HFFc6 (cell line): ENCODE measurements at regions not wholly inside any gene's neighbourhood (a gene's known extent, or its start where the extent isn't known, plus 50 kb on each side); places are given as distances from the start of the nearest gene placed in this dataset.
"Not testable (repeated sequence)": the region's sequence is repeated elsewhere in the genome, so short reads cannot be mapped to it uniquely, and the experiment has no call there.

Experiments
- DNase-seq: peaks from one replicate; pipeline ENCODE4 v3.0.0-alpha.2; 2018
- H3K27ac Mint-ChIP-seq: 2 replicates; pipeline ENCODE4 v1.8.0; 2020; ENCODE audit warnings: mild to moderate bottlenecking, mixed read lengths
- H3K27me3 Mint-ChIP-seq: 2 replicates; pipeline ENCODE4 v1.8.0; 2021; ENCODE audit warnings: mild to moderate bottlenecking, moderate library complexity, mixed read lengths; ENCODE audit not compliant: insufficient read depth
- H3K36me3 Mint-ChIP-seq: 2 replicates; pipeline ENCODE4 v1.8.0; 2021; ENCODE audit warnings: low read depth, mixed read lengths
- H3K4me1 Mint-ChIP-seq: 2 replicates; pipeline ENCODE4 v1.8.0; 2020; ENCODE audit warnings: low read depth, mixed read lengths
- H3K4me3 Mint-ChIP-seq: 2 replicates; pipeline ENCODE4 v1.8.0; 2020; ENCODE audit warnings: mild to moderate bottlenecking, moderate library complexity, mixed read lengths
- H3K9me3 Mint-ChIP-seq: 2 replicates; pipeline ENCODE4 v1.8.0; 2020; ENCODE audit warnings: mild to moderate bottlenecking, mixed read lengths
- TF ChIP-seq, protein P1 (sequence below): fragments of 200-600 bp; sonication (generic); IDR thresholded peaks from 2 replicates; pipeline ENCODE4 v1.5.0; 2021; ENCODE audit warnings: antibody characterized with exemption, mild to moderate bottlenecking

DNA sequence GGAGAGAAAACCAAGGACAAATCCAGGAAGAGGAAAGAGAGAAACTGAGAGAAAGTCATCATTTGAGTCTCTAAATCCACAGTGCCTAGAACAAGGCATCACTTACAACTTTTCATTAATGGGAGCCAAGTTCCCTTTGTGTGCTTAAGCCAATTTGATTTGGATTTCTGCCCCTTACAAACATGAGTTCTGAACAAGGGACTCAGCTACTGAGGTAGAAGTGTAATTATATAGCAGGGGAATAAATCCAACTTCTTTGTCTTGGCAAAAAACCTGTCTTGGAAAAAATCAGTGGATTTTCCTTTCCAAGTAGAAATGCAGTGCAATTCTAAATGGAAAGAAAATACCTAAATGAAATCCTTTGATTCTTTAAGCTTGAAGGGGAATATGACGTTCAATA lies 307.2 kb upstream of the CNTN3 start:
- Mint-ChIP-seq H3K9me3 (no peaks in the 10 kb centered on the region), H3K36me3 (no peaks in the 10 kb centered on the region), H3K4me3 (no peak overlapping the region), H3K27me3 (no peaks in the 10 kb centered on the region; the same call in 1 of the 2 replicates), H3K27ac (no peak overlapping the region), H3K4me1 (no peaks in the 10 kb centered on the region)
- DNase-seq: no peak
- TF ChIP-seq, protein P1, sequence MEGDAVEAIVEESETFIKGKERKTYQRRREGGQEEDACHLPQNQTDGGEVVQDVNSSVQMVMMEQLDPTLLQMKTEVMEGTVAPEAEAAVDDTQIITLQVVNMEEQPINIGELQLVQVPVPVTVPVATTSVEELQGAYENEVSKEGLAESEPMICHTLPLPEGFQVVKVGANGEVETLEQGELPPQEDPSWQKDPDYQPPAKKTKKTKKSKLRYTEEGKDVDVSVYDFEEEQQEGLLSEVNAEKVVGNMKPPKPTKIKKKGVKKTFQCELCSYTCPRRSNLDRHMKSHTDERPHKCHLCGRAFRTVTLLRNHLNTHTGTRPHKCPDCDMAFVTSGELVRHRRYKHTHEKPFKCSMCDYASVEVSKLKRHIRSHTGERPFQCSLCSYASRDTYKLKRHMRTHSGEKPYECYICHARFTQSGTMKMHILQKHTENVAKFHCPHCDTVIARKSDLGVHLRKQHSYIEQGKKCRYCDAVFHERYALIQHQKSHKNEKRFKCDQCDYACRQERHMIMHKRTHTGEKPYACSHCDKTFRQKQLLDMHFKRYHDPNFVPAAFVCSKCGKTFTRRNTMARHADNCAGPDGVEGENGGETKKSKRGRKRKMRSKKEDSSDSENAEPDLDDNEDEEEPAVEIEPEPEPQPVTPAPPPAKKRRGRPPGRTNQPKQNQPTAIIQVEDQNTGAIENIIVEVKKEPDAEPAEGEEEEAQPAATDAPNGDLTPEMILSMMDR: no peak

DNA sequence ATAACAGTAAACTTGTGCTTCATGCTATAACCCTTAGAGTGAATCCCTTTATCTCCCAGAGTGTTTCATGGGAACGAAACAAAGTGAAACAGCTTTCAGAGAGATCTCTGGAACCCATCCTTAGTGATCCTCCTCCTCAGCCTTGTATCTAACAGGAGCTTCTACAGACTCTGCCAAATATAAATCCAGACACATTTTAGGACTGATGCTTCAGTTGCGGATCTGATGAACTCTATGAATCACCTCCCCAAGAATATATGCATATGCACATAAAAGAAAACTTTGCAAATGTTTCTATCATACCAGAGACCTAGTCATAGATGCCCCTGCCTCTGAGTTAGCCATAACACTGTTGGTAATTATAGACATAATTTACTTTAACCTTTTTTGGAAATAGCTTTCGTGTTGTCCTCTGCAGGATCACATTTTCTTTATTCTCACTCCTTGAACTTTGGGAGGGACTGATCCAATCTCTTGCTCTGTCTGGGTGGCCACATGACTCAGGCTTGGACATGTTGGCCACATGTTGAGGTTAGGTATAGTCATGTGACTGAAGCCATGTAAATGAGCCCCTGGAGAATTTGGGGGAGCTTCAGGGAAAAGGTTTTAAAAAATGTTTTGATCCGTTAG lies 306.4 kb upstream of the CNTN3 start:
- Mint-ChIP-seq H3K9me3 (no peaks in the 10 kb centered on the region), H3K27me3 (no peaks in the 10 kb centered on the region; the same call in 1 of the 2 replicates), H3K4me1 (no peaks in the 10 kb centered on the region), H3K36me3 (no peaks in the 10 kb centered on the region), H3K27ac (no peak overlapping the region), H3K4me3 (no peak overlapping the region)
- no peak for DNase-seq
- TF ChIP-seq, protein P1: no peak

DNA sequence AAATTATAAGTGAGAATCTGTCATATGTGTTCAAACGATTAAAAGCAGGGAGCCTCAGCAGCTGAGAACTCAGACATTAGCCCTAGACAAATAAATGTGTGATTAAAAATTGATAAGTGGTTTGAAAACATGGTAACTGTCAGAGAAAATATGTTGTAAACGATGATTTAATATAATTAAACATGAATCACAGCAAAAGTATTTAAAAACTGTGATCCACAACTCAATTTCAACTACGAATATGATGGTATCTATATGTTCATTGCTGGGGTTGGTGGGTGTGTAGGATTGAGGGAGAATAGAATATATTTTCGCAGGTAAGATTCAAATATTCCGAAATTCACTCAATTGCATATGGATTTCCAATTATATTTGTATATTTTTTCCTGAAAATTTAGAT lies 302.2 kb upstream of the CNTN3 start:
- Mint-ChIP-seq H3K27me3 (no peaks in the 10 kb centered on the region; the same call in 1 of the 2 replicates), H3K4me3 (no peak overlapping the region), H3K36me3 (no peaks in the 10 kb centered on the region), H3K4me1 (no peaks in the 10 kb centered on the region), H3K9me3 (no peaks in the 10 kb centered on the region), H3K27ac (no peak overlapping the region)
- no peak for DNase-seq
- TF ChIP-seq, protein P1: no peak

DNA sequence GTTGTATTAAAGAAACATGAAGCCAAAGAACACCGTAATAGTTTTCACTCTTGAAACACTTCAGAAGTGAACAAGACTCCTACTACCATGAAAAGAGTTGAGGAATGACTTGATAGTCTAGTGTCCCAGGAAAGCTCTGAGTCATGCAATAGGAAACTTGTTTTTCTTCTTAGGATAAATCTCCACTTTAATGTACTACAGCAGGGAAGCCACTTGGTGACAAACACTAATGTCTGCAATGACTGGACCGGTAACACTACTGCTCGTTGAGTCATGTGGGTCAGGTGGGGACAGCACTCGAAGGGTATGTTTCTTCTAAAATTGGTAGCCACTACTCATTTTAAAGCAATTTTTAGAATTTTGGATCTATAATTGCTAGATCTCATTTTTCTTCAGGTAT lies 291.7 kb upstream of the CNTN3 start:
- no peak for DNase-seq
- Mint-ChIP-seq H3K36me3 (no peaks in the 10 kb centered on the region), H3K27me3 (no peaks in the 10 kb centered on the region), H3K9me3 (no peaks in the 10 kb centered on the region), H3K4me1 (no peaks in the 10 kb centered on the region), H3K4me3 (no peak overlapping the region), H3K27ac (no peak overlapping the region)
- TF ChIP-seq, protein P1: no peak

DNA sequence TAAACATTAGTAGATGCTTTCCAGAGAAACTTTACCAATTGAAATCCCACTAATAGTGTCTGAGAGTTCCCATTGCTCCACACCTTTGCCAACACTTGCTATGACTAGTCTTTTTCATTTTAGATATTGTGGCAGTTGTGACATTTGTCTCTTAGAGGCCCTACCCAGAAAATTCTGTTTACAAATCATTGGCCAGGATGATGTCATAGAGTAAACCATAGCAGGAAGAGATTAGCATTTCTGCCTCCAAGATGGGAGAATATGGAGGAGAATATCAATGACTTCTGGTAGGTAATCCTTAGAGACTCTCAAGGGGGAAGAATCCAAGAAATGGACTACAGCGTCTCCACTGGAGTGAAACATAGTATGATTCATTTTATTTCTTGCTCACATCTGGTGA lies 291.0 kb upstream of the CNTN3 start:
- H3K36me3 Mint-ChIP-seq: no peaks in the 10 kb centered on the region
- no peaks in the 10 kb centered on the region for H3K4me1 Mint-ChIP-seq
- TF ChIP-seq, protein P1: no peak
- no peaks in the 10 kb centered on the region for H3K9me3 Mint-ChIP-seq
- DNase-seq: no peak
- no peaks in the 10 kb centered on the region for H3K27me3 Mint-ChIP-seq
- no peak overlapping the region for H3K4me3 Mint-ChIP-seq
- no peak overlapping the region for H3K27ac Mint-ChIP-seq

DNA sequence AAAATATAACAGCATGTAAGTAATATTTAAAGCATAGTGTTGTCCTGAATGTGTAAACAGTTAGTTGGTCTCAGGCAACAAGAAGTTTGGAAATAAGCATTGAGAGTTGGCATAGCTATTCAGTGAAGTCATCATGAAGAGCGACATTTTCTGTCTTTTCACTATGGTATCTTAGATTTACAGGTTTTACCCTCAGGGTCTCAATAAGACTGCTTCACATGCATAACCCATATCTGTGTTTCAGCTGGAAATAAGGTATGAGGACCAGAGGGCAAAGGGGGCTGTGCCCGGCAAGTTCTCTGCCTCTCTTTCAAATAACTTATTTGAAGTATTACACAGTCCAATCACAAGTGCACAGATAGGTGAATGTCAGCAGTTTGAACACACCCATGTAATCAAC lies 290.2 kb upstream of the CNTN3 start:
- Mint-ChIP-seq H3K4me1 (no peaks in the 10 kb centered on the region), H3K27me3 (no peaks in the 10 kb centered on the region), H3K36me3 (no peaks in the 10 kb centered on the region), H3K4me3 (no peak overlapping the region), H3K9me3 (no peaks in the 10 kb centered on the region), H3K27ac (no peak overlapping the region)
- TF ChIP-seq, protein P1: no peak
- no peak for DNase-seq

DNA sequence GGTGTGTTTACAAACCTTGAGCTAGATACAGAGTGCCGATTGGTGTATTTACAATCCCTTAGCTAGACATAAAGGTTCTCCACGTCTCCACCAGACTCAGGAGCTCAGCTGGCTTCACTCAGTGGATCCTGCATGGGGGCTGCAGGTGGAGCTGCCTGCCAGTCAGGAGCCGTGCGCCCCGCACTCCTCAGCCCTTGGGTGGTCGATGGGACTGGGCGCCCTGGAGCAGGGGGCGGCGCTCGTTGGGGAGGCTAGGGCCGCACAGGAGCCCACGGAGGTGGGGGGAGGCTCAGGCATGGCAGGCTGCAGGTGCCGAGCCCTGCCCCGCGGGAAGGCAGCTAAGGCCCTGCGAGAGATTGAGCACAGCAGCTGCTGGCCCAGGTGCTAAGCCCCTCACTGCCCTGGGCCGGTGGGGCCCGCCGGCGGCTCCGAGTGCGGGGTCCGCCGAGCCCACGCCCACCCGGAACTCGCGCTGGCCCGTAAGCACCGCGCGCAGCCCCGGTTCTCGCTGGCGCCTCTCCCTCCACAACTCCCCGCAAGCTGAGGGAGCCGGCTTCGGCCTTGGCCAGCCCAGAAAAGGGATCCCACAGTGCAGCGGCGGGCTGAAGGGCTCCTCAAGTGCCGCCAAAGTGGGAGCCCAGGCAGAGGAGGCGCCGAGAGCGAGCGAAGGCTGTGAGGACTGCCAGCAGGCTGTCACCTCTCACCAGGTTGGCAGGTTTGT lies 285.5 kb upstream of the CNTN3 start:
- DNase-seq, H3K9me3 Mint-ChIP-seq, H3K4me1 Mint-ChIP-seq, H3K36me3 Mint-ChIP-seq, H3K27ac Mint-ChIP-seq, H3K4me3 Mint-ChIP-seq, H3K27me3 Mint-ChIP-seq: not testable (repeated sequence)
